Endodermal cell (in vitro differentiated cells): ENCODE measurements at regions not wholly inside any gene's neighbourhood (a gene's known extent, or its start where the extent isn't known, plus 50 kb on each side); places are given as distances from the start of the nearest gene placed in this dataset.

Experiments
- DNase-seq: peaks from one replicate; pipeline ENCODE4 v3.0.0-alpha.2; 2017
- H3K27ac ChIP-seq: 2 replicates; pipeline ENCODE4 v1.5.1; 2013; ENCODE audit warnings: mild to moderate bottlenecking, low read depth, low read length, moderate library complexity
- H3K27me3 ChIP-seq: 2 replicates; pipeline ENCODE4 v1.6.1; 2013; ENCODE audit warnings: mild to moderate bottlenecking, low read length, moderate library complexity; ENCODE audit not compliant: insufficient read depth, control insufficient read depth, poor library complexity, severe bottlenecking
- H3K36me3 ChIP-seq: 2 replicates; pipeline ENCODE4 v1.7.0; 2013; ENCODE audit warnings: mild to moderate bottlenecking, low read length, moderate library complexity; ENCODE audit not compliant: control insufficient read depth, insufficient read depth
- H3K4me1 ChIP-seq: one replicate; pipeline ENCODE4 v1.7.0; 2013; ENCODE audit warnings: low read length; ENCODE audit not compliant: control insufficient read depth, insufficient read depth
- H3K4me3 ChIP-seq: 2 replicates; pipeline ENCODE4 v1.5.1; 2013; ENCODE audit warnings: mild to moderate bottlenecking, low read length, moderate library complexity
- H3K9ac ChIP-seq: 2 replicates; pipeline ENCODE4 v1.6.1; 2013; ENCODE audit warnings: mild to moderate bottlenecking, low read length, moderate library complexity; ENCODE audit not compliant: poor library complexity, severe bottlenecking; ENCODE audit errors: extremely low read depth
- H3K9me3 ChIP-seq: 2 replicates; pipeline ENCODE4 v1.6.1; 2013; ENCODE audit warnings: mild to moderate bottlenecking, low read length, moderate library complexity; ENCODE audit not compliant: control insufficient read depth
- H3K27ac Mint-ChIP-seq: 2 replicates; pipeline ENCODE4 v1.8.0; 2020; ENCODE audit warnings: mixed read lengths
- H3K27me3 Mint-ChIP-seq: 2 replicates; pipeline ENCODE4 v1.8.0; 2021; ENCODE audit warnings: mild to moderate bottlenecking, mixed read lengths; ENCODE audit not compliant: insufficient read depth
- H3K36me3 Mint-ChIP-seq: 2 replicates; pipeline ENCODE4 v1.8.0; 2020; ENCODE audit warnings: low read depth, mixed read lengths
- H3K4me1 Mint-ChIP-seq: 2 replicates; pipeline ENCODE4 v1.8.0; 2020; ENCODE audit warnings: mixed read lengths
- H3K4me3 Mint-ChIP-seq: 2 replicates; pipeline ENCODE4 v1.8.0; 2020; ENCODE audit warnings: mild to moderate bottlenecking, moderate library complexity, mixed read lengths
- H3K9me3 Mint-ChIP-seq: 2 replicates; pipeline ENCODE4 v1.8.0; 2020; ENCODE audit warnings: mild to moderate bottlenecking, mixed read lengths
- WGBS, 2 experiments: methylation state at CpG; one replicate each; pipeline versions ENCODE4 v1.1.5 to v1.1.7; 2013; ENCODE audit warnings: missing lambda C conversion rate in 2 of 2, mixed read lengths in 1 of 2; ENCODE audit not compliant: insufficient coverage in 1 of 2, insufficient read length in 1 of 2; 5-methylcytosine and 5-hydroxymethylcytosine counted together
- TF ChIP-seq, protein P1 (sequence below): fragments of 200-600 bp; sonication (generic); conservative IDR thresholded peaks from 2 replicates; pipeline ENCODE4 v1.5.0; 2021; ENCODE audit warnings: antibody characterized with exemption, mild to moderate bottlenecking

DNA sequence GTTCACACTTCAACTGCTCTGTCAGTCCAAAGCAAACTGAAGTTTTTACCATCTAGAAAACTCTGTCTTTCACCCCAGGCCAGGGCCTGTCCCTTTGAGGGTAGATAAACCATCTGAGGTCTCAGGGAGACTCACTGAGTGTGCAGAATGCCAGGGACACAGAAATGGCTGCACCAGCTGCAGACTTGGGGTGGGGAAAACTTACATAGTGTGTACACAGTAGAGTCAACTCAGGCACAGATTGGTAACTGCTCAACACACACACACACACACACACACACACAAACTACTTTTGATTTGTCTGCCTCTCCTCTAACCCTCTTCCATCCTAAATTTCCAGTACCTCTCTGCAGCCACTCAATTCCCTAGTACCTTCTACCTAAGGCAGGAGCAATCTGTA is 374.9 kb upstream of the JAG1 start:
- H3K9ac ChIP-seq = no peak overlapping the region
- Mint-ChIP-seq H3K27me3 (no peaks in the 10 kb centered on the region), H3K9me3 (no peaks in the 10 kb centered on the region), H3K36me3 (no peaks in the 10 kb centered on the region), H3K27ac (no peak overlapping the region), H3K4me1 (no peaks in the 10 kb centered on the region), H3K4me3 (no peak overlapping the region)
- no peak overlapping the region for H3K4me3 ChIP-seq
- TF ChIP-seq, protein P1, sequence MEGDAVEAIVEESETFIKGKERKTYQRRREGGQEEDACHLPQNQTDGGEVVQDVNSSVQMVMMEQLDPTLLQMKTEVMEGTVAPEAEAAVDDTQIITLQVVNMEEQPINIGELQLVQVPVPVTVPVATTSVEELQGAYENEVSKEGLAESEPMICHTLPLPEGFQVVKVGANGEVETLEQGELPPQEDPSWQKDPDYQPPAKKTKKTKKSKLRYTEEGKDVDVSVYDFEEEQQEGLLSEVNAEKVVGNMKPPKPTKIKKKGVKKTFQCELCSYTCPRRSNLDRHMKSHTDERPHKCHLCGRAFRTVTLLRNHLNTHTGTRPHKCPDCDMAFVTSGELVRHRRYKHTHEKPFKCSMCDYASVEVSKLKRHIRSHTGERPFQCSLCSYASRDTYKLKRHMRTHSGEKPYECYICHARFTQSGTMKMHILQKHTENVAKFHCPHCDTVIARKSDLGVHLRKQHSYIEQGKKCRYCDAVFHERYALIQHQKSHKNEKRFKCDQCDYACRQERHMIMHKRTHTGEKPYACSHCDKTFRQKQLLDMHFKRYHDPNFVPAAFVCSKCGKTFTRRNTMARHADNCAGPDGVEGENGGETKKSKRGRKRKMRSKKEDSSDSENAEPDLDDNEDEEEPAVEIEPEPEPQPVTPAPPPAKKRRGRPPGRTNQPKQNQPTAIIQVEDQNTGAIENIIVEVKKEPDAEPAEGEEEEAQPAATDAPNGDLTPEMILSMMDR = no peak
- no peaks in the 10 kb centered on the region for H3K27me3 ChIP-seq
- H3K27ac ChIP-seq = no peak overlapping the region
- no peaks in the 10 kb centered on the region for H3K36me3 ChIP-seq
- H3K4me1 ChIP-seq = no peaks in the 10 kb centered on the region
- peaks cover 7% of the 10 kb centered on the region for H3K9me3 ChIP-seq
- no peak for DNase-seq

DNA sequence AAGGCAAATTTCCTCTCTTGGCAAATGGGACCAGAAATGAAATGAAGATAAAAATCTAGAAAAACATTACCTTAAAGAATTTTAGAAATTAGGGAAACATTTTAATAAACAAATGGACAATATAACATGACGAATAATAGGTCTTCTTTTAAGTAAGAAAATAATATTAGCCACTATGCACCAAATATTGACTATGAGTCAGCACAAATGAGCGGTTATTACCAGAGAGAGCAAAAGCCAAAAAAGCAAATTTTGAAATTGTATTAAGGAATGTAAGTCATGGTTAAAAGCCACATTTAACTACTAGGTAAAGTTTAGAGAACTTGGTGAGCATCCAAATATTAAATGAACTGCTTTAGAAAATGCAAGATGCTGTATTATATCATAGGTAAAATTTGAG is 376.6 kb upstream of the JAG1 start:
- Histone ChIP-seq H3K9ac (no peak overlapping the region), H3K27me3 (no peaks in the 10 kb centered on the region), H3K4me1 (no peaks in the 10 kb centered on the region), H3K9me3 (peaks cover 2% of the 10 kb centered on the region), H3K36me3 (no peaks in the 10 kb centered on the region), H3K27ac (no peak overlapping the region), H3K4me3 (no peak overlapping the region)
- no peaks in the 10 kb centered on the region for H3K9me3 Mint-ChIP-seq
- H3K4me1 Mint-ChIP-seq = no peaks in the 10 kb centered on the region
- no peaks in the 10 kb centered on the region for H3K27me3 Mint-ChIP-seq
- no peak for DNase-seq
- H3K4me3 Mint-ChIP-seq = no peak overlapping the region
- no peak overlapping the region for H3K27ac Mint-ChIP-seq
- no peaks in the 10 kb centered on the region for H3K36me3 Mint-ChIP-seq
- WGBS, 2 experiments = 100% methylated on average over 1 of the region's 2 CpGs; no CpG with 5 or more reads in 1 of the 2 experiments
- TF ChIP-seq, protein P1 = no peak

DNA sequence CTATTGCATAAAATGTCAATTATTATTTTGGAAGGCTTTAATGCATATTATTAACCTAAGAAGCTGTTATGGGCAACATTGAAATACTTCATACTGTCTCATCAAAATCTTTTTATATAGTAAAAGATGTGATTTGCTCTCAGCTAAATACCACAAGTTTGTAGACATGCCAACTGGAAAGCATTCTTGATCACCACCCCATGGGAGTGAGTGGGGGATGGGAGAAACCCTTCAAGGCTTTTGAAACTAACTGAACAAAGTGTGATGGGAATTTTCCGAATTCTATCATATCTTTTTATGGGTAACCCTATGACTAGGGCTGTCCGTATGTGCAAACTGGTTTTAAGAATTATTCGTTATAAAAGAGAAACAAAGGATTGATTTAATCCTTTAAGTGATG is 377.3 kb upstream of the JAG1 start:
- no peak for DNase-seq
- Mint-ChIP-seq H3K27ac (no peak overlapping the region), H3K36me3 (no peaks in the 10 kb centered on the region), H3K4me1 (no peaks in the 10 kb centered on the region), H3K9me3 (no peaks in the 10 kb centered on the region), H3K4me3 (no peak overlapping the region), H3K27me3 (no peaks in the 10 kb centered on the region)
- Histone ChIP-seq H3K36me3 (no peaks in the 10 kb centered on the region), H3K4me3 (no peak overlapping the region), H3K4me1 (no peaks in the 10 kb centered on the region), H3K27ac (no peak overlapping the region), H3K9me3 (no peaks in the 10 kb centered on the region), H3K27me3 (no peaks in the 10 kb centered on the region), H3K9ac (no peak overlapping the region)
- TF ChIP-seq, protein P1 = no peak
- 98 to 100% methylated on average over 2 to 3 of the region's 3 CpGs for WGBS, 2 experiments
